Natural killer cell treated with Interleukin-12 subunit alpha and Interleukin-12 subunit beta and Interleukin-15 and Interleukin-18, amount 100 ng/mL, for 72 hours (primary cell): ENCODE measurements at regions not wholly inside any gene's neighbourhood (a gene's known extent, or its start where the extent isn't known, plus 50 kb on each side); places are given as distances from the start of the nearest gene placed in this dataset.

Experiments
- ATAC-seq, 2 donors: fragments of 150-1000 bp; cut with Tn5 transposase in 1 of 2; sonication (Bioruptor Pico), chemical (Tn5 transposase) in 1 of 2; 2 replicates each; pipeline ENCODE4 v1.10.0; 2021
- DNase-seq: peaks from one replicate; pipeline ENCODE4 v3.0.0; 2022; ENCODE audit warnings: low spot score
- H3K27ac Mint-ChIP-seq, 2 donors: 1 replicate in 1 of 2; 2 replicates in 1 of 2; pipeline ENCODE4 v1.8.0; 2022; ENCODE audit warnings: mixed read lengths in 2 of 2, mild to moderate bottlenecking in 1 of 2, moderate library complexity in 1 of 2
- H3K27me3 Mint-ChIP-seq, 2 donors: 1 replicate in 1 of 2; 2 replicates in 1 of 2; pipeline ENCODE4 v1.8.0; 2022; ENCODE audit warnings: mixed read lengths in 2 of 2
- H3K36me3 Mint-ChIP-seq: one replicate; pipeline ENCODE4 v1.8.0; 2022; ENCODE audit warnings: mixed read lengths
- H3K4me1 Mint-ChIP-seq, 2 donors: 1 replicate in 1 of 2; 2 replicates in 1 of 2; pipeline ENCODE4 v1.8.0; 2022; ENCODE audit warnings: low read depth in 2 of 2, mixed read lengths in 2 of 2, mild to moderate bottlenecking in 1 of 2
- H3K4me3 Mint-ChIP-seq: one replicate; pipeline ENCODE4 v1.8.0; 2022; ENCODE audit warnings: mixed read lengths
- H3K9me3 Mint-ChIP-seq: 2 replicates; pipeline ENCODE4 v1.8.0; 2022; ENCODE audit warnings: mixed read lengths

- ATAC-seq (no peak), DNase-seq (no peak)
- H3K27ac Mint-ChIP-seq = no peak overlapping the region
- H3K36me3 Mint-ChIP-seq = no peaks in the 10 kb centered on the region
- no peak overlapping the region for H3K4me3 Mint-ChIP-seq
- no peaks in the 10 kb centered on the region for H3K27me3 Mint-ChIP-seq
- peaks cover 3% of the 10 kb centered on the region for H3K9me3 Mint-ChIP-seq
- H3K4me1 Mint-ChIP-seq = no peaks in the 10 kb centered on the region
Measured at GRCh38 chr3:76912841-76913383, 127.0 kb upstream of the ROBO2 start.

- H3K4me1 Mint-ChIP-seq = no peaks in the 10 kb centered on the region
- no peak for ATAC-seq
- no peaks in the 10 kb centered on the region for H3K27me3 Mint-ChIP-seq
- no peak overlapping the region for H3K27ac Mint-ChIP-seq
- DNase-seq = no peak
- H3K36me3 Mint-ChIP-seq = no peaks in the 10 kb centered on the region
- H3K4me3 Mint-ChIP-seq = no peak overlapping the region
- peaks cover 3% of the 10 kb centered on the region for H3K9me3 Mint-ChIP-seq
Measured at GRCh38 chr3:76917436-76917835, 122.5 kb upstream of the ROBO2 start.

GRCh38 chr3:76920511-76920910 lies 119.4 kb upstream of the ROBO2 start:
- Mint-ChIP-seq H3K27me3 (no peaks in the 10 kb centered on the region), H3K27ac (no peak overlapping the region), H3K4me1 (no peaks in the 10 kb centered on the region), H3K36me3 (no peaks in the 10 kb centered on the region), H3K4me3 (no peak overlapping the region), H3K9me3 (peaks cover 4% of the 10 kb centered on the region)
- ATAC-seq = no peak
- no peak for DNase-seq

- ATAC-seq = no peak
- Mint-ChIP-seq H3K27ac (no peak overlapping the region), H3K4me1 (no peaks in the 10 kb centered on the region), H3K9me3 (peaks cover 13% of the 10 kb centered on the region), H3K27me3 (no peaks in the 10 kb centered on the region), H3K4me3 (no peak overlapping the region), H3K36me3 (peaks cover 5% of the 10 kb centered on the region)
- no peak for DNase-seq
Measured at GRCh38 chr3:76923485-76923884, 116.4 kb upstream of the ROBO2 start.

- peaks cover 5% of the 10 kb centered on the region for H3K36me3 Mint-ChIP-seq
Measured at GRCh38 chr3:76930712-76931111, 109.2 kb upstream of the ROBO2 start.

GRCh38 chr3:76933245-76933644 lies 106.7 kb upstream of the ROBO2 start:
- Mint-ChIP-seq H3K4me3 (no peak overlapping the region), H3K27me3 (no peaks in the 10 kb centered on the region), H3K27ac (no peak overlapping the region), H3K9me3 (peaks cover 7% of the 10 kb centered on the region), H3K36me3 (no peaks in the 10 kb centered on the region), H3K4me1 (no peaks in the 10 kb centered on the region)
- no peak for ATAC-seq
- no peak for DNase-seq

More at GRCh38 chr3:76930712-76931111, 109.2 kb upstream of the ROBO2 start:
- peaks cover 16% of the 10 kb centered on the region for H3K9me3 Mint-ChIP-seq
- ATAC-seq (no peak), DNase-seq (no peak)
- no peaks in the 10 kb centered on the region for H3K4me1 Mint-ChIP-seq
- H3K4me3 Mint-ChIP-seq = no peak overlapping the region
- no peak overlapping the region for H3K27ac Mint-ChIP-seq
- no peaks in the 10 kb centered on the region for H3K27me3 Mint-ChIP-seq

- Mint-ChIP-seq H3K27me3 (no peaks in the 10 kb centered on the region), H3K9me3 (peaks cover 7% of the 10 kb centered on the region)
Measured at GRCh38 chr3:76938962-76939361, 100.9 kb upstream of the ROBO2 start.

GRCh38 chr3:76940181-76940770 lies 99.6 kb upstream of the ROBO2 start:
- H3K36me3 Mint-ChIP-seq = peaks cover 4% of the 10 kb centered on the region
- ATAC-seq = no peak
- H3K4me1 Mint-ChIP-seq = no peaks in the 10 kb centered on the region
- no peak for DNase-seq
- H3K27me3 Mint-ChIP-seq = no peaks in the 10 kb centered on the region
- H3K27ac Mint-ChIP-seq = no peak overlapping the region
- no peak overlapping the region for H3K4me3 Mint-ChIP-seq
- H3K9me3 Mint-ChIP-seq = peaks cover 7% of the 10 kb centered on the region

More at GRCh38 chr3:76938962-76939361, 100.9 kb upstream of the ROBO2 start:
- Mint-ChIP-seq H3K4me3 (no peak overlapping the region), H3K27ac (no peak overlapping the region), H3K36me3 (peaks cover 4% of the 10 kb centered on the region), H3K4me1 (no peaks in the 10 kb centered on the region)
- no peak for DNase-seq
- no peak for ATAC-seq

GRCh38 chr3:76941376-76941775 lies 98.5 kb upstream of the ROBO2 start:
- H3K36me3 Mint-ChIP-seq = peaks cover 4% of the 10 kb centered on the region
- no peak for DNase-seq
- peaks cover 12% of the 10 kb centered on the region for H3K9me3 Mint-ChIP-seq
- H3K4me1 Mint-ChIP-seq = no peaks in the 10 kb centered on the region
- H3K4me3 Mint-ChIP-seq = no peak overlapping the region
- no peak overlapping the region for H3K27ac Mint-ChIP-seq
- no peaks in the 10 kb centered on the region for H3K27me3 Mint-ChIP-seq
- no peak for ATAC-seq

- ATAC-seq = no peak
- Mint-ChIP-seq H3K27ac (no peak overlapping the region), H3K27me3 (no peaks in the 10 kb centered on the region), H3K4me3 (no peak overlapping the region), H3K4me1 (no peaks in the 10 kb centered on the region), H3K36me3 (peaks cover 4% of the 10 kb centered on the region), H3K9me3 (peaks cover 15% of the 10 kb centered on the region)
- DNase-seq = no peak
Measured at GRCh38 chr3:76942101-76942500, 97.8 kb upstream of the ROBO2 start.

- ATAC-seq (no peak), DNase-seq (no peak)
- Mint-ChIP-seq H3K4me3 (no peak overlapping the region), H3K4me1 (no peaks in the 10 kb centered on the region), H3K27ac (no peak overlapping the region), H3K36me3 (peaks cover 4% of the 10 kb centered on the region), H3K27me3 (no peaks in the 10 kb centered on the region), H3K9me3 (peaks cover 15% of the 10 kb centered on the region)
Measured at GRCh38 chr3:76943058-76943457, 96.8 kb upstream of the ROBO2 start.

GRCh38 chr3:76943671-76944070 lies 96.2 kb upstream of the ROBO2 start:
- no peaks in the 10 kb centered on the region for H3K27me3 Mint-ChIP-seq
- no peak for DNase-seq
- no peak overlapping the region for H3K27ac Mint-ChIP-seq
- no peak for ATAC-seq
- H3K4me3 Mint-ChIP-seq = no peak overlapping the region
- H3K4me1 Mint-ChIP-seq = no peaks in the 10 kb centered on the region
- H3K36me3 Mint-ChIP-seq = peaks cover 4% of the 10 kb centered on the region
- H3K9me3 Mint-ChIP-seq = peaks cover 11% of the 10 kb centered on the region

- H3K27me3 Mint-ChIP-seq = no peaks in the 10 kb centered on the region
- no peaks in the 10 kb centered on the region for H3K4me1 Mint-ChIP-seq
- H3K36me3 Mint-ChIP-seq = peaks cover 4% of the 10 kb centered on the region
Measured at GRCh38 chr3:76949033-76949432, 90.9 kb upstream of the ROBO2 start.

GRCh38 chr3:76949462-76949861 lies 90.4 kb upstream of the ROBO2 start:
- no peaks in the 10 kb centered on the region for H3K27me3 Mint-ChIP-seq
- no peaks in the 10 kb centered on the region for H3K4me1 Mint-ChIP-seq
- no peak overlapping the region for H3K27ac Mint-ChIP-seq
- H3K4me3 Mint-ChIP-seq = no peak overlapping the region
- H3K9me3 Mint-ChIP-seq = peaks cover 16% of the 10 kb centered on the region
- DNase-seq (no peak), ATAC-seq (no peak)
- peaks cover 4% of the 10 kb centered on the region for H3K36me3 Mint-ChIP-seq

More at GRCh38 chr3:76949033-76949432, 90.9 kb upstream of the ROBO2 start:
- DNase-seq = no peak
- no peak overlapping the region for H3K27ac Mint-ChIP-seq
- no peak for ATAC-seq
- H3K4me3 Mint-ChIP-seq = no peak overlapping the region
- peaks cover 16% of the 10 kb centered on the region for H3K9me3 Mint-ChIP-seq

- no peak overlapping the region for H3K27ac Mint-ChIP-seq
- H3K4me1 Mint-ChIP-seq = no peaks in the 10 kb centered on the region
- H3K4me3 Mint-ChIP-seq = no peak overlapping the region
- H3K9me3 Mint-ChIP-seq = peaks cover 13% of the 10 kb centered on the region
- no peak for DNase-seq
- no peaks in the 10 kb centered on the region for H3K27me3 Mint-ChIP-seq
- no peak for ATAC-seq
- peaks cover 4% of the 10 kb centered on the region for H3K36me3 Mint-ChIP-seq
Measured at GRCh38 chr3:76950590-76950989, 89.3 kb upstream of the ROBO2 start.
